ENCODE measurements at regions not wholly inside any gene's neighbourhood (a gene's known extent, or its start where the extent isn't known, plus 50 kb on each side); places are given as distances from the start of the nearest gene placed in this dataset.

DNA sequence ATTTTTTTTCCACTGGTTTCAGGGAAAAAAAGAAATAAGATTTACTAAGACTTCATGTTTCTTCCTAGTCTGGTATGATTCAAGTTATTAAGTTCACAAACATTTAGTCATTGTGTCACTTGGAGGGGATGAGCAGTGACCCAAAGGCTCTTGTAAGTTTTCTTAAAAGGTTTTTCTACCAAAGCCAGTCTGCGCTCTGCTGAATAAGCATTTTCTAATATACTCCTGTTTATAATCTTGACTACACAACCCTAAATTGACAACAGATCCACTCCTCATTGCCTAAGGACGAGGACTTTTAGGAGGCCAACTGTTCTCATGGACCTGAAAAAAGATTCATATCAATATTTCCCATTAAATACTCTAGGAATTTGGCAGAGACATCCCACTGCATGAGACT is 161.1 kb upstream of the TLL1 start:
- H3K4me1 ChIP-seq (ENCODE audit: control insufficient read depth, insufficient read depth, low read length): no peaks in the 10 kb centered on the region
- in situ Hi-C loops (cut with HindIII; ENCODE audit: low pct_unique_long_range_greater_than_20kb, low sequenced_read_pairs): no loop called here
- H3K9me3 ChIP-seq (ENCODE audit: control insufficient read depth, insufficient read depth, low read depth, low read length): no peaks in the 10 kb centered on the region
- no peaks in the 10 kb centered on the region for H3K36me3 ChIP-seq (ENCODE audit: control insufficient read depth, insufficient read depth, low read length)
- ATAC-seq: no peak
- no peak for DNase-seq (ENCODE audit: low read depth, low spot score)
- no peak overlapping the region for H3K4me3 ChIP-seq (ENCODE audit: low read depth in 2 of 2, low read length in 2 of 2)
- intact Hi-C loops (cut with micrococcal nuclease; ENCODE audit: unreplicated experiment): no loop called here
- H3K27ac ChIP-seq (ENCODE audit: low read length): no peak overlapping the region
- no peaks in the 10 kb centered on the region for H3K27me3 ChIP-seq (ENCODE audit: control insufficient read depth, insufficient read depth, low read length)
- BruUV-seq (replicated peaks): no TSS peak
- TF ChIP-seq TCF7L2 (IDR thresholded peaks at IDR 0.05; ENCODE audit: low read depth, low read length): no peak
- TF ChIP-seq, protein P1, sequence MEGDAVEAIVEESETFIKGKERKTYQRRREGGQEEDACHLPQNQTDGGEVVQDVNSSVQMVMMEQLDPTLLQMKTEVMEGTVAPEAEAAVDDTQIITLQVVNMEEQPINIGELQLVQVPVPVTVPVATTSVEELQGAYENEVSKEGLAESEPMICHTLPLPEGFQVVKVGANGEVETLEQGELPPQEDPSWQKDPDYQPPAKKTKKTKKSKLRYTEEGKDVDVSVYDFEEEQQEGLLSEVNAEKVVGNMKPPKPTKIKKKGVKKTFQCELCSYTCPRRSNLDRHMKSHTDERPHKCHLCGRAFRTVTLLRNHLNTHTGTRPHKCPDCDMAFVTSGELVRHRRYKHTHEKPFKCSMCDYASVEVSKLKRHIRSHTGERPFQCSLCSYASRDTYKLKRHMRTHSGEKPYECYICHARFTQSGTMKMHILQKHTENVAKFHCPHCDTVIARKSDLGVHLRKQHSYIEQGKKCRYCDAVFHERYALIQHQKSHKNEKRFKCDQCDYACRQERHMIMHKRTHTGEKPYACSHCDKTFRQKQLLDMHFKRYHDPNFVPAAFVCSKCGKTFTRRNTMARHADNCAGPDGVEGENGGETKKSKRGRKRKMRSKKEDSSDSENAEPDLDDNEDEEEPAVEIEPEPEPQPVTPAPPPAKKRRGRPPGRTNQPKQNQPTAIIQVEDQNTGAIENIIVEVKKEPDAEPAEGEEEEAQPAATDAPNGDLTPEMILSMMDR (IDR thresholded peaks at IDR 0.05): no peak
- TF ChIP-seq, protein P2, sequence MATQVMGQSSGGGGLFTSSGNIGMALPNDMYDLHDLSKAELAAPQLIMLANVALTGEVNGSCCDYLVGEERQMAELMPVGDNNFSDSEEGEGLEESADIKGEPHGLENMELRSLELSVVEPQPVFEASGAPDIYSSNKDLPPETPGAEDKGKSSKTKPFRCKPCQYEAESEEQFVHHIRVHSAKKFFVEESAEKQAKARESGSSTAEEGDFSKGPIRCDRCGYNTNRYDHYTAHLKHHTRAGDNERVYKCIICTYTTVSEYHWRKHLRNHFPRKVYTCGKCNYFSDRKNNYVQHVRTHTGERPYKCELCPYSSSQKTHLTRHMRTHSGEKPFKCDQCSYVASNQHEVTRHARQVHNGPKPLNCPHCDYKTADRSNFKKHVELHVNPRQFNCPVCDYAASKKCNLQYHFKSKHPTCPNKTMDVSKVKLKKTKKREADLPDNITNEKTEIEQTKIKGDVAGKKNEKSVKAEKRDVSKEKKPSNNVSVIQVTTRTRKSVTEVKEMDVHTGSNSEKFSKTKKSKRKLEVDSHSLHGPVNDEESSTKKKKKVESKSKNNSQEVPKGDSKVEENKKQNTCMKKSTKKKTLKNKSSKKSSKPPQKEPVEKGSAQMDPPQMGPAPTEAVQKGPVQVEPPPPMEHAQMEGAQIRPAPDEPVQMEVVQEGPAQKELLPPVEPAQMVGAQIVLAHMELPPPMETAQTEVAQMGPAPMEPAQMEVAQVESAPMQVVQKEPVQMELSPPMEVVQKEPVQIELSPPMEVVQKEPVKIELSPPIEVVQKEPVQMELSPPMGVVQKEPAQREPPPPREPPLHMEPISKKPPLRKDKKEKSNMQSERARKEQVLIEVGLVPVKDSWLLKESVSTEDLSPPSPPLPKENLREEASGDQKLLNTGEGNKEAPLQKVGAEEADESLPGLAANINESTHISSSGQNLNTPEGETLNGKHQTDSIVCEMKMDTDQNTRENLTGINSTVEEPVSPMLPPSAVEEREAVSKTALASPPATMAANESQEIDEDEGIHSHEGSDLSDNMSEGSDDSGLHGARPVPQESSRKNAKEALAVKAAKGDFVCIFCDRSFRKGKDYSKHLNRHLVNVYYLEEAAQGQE (IDR thresholded peaks at IDR 0.05; ENCODE audit: insufficient read depth in 1 of 2, low read depth in 2 of 2, low read length in 1 of 2): no peak
- no peak for TF ChIP-seq POLR2AphosphoS5 (IDR thresholded peaks at IDR 0.05; ENCODE audit: low read depth, low read length)
- no peak for TF ChIP-seq SIN3A (IDR thresholded peaks at IDR 0.05; ENCODE audit: borderline replicate concordance, insufficient read depth, low read depth, low read length)
- ChIA-PET POLR2A (no interaction called here), CTCF (no interaction called here)

DNA sequence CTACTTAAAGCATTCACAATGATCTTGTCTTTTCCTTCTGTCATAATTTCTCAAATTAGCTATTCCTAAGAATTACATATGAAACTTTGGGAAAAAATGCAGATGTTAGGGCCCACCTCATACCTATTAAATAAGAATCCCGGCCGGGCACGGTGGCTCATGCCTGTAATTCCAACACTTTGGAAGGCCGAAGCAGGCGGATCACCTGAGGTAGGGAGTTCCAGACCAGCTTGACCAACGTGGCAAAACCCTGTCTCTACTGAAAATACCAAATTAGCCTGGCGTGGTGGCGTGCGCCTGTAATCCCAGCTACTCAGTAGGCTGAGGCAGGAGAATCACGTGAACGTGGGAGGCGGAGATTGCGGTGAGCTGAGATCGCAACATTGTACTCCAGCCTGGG is 158.4 kb upstream of the TLL1 start:
- DNase-seq (ENCODE audit: low read depth, low spot score): no peak
- CTCF ChIA-PET: no interaction called here

More for the DNA sequence above, 158.4 kb upstream of the TLL1 start:
- intact Hi-C loops (cut with micrococcal nuclease; ENCODE audit: unreplicated experiment): no loop called here
- no peaks in the 10 kb centered on the region for H3K9me3 ChIP-seq (ENCODE audit: control insufficient read depth, insufficient read depth, low read depth, low read length)
- no peak overlapping the region for H3K27ac ChIP-seq (ENCODE audit: low read length)
- TF ChIP-seq, protein P2 (IDR thresholded peaks at IDR 0.05; ENCODE audit: insufficient read depth in 1 of 2, low read depth in 2 of 2, low read length in 1 of 2): no peak
- TF ChIP-seq, protein P1 (IDR thresholded peaks at IDR 0.05): no peak
- TF ChIP-seq SIN3A (IDR thresholded peaks at IDR 0.05; ENCODE audit: borderline replicate concordance, insufficient read depth, low read depth, low read length) (no peak), TCF7L2 (IDR thresholded peaks at IDR 0.05; ENCODE audit: low read depth, low read length) (no peak), POLR2AphosphoS5 (IDR thresholded peaks at IDR 0.05; ENCODE audit: low read depth, low read length) (no peak)
- no peaks in the 10 kb centered on the region for H3K27me3 ChIP-seq (ENCODE audit: control insufficient read depth, insufficient read depth, low read length)
- POLR2A ChIA-PET: no interaction called here
- no peak overlapping the region for H3K4me3 ChIP-seq (ENCODE audit: low read depth in 2 of 2, low read length in 2 of 2)
- ATAC-seq: no peak
- H3K36me3 ChIP-seq (ENCODE audit: control insufficient read depth, insufficient read depth, low read length): no peaks in the 10 kb centered on the region
- BruUV-seq (replicated peaks): no TSS peak
- no peaks in the 10 kb centered on the region for H3K4me1 ChIP-seq (ENCODE audit: control insufficient read depth, insufficient read depth, low read length)
- in situ Hi-C loops (cut with HindIII; ENCODE audit: low pct_unique_long_range_greater_than_20kb, low sequenced_read_pairs): no loop called here
